HG02840 (cell line): ENCODE measurements at regions not wholly inside any gene's neighbourhood (a gene's known extent, or its start where the extent isn't known, plus 50 kb on each side); places are given as distances from the start of the nearest gene placed in this dataset.
"Not testable (repeated sequence)": the region's sequence is repeated elsewhere in the genome, so short reads cannot be mapped to it uniquely, and the experiment has no call there.

Experiments
- ATAC-seq: cut with Tn5 transposase; IDR thresholded peaks from one replicate; pipeline ENCODE4 v1.9.1; 2021; ENCODE audit warnings: mild to moderate bottlenecking, moderate library complexity, moderate number of reproducible peaks; ENCODE audit not compliant: unreplicated experiment, low FRiP score

DNA sequence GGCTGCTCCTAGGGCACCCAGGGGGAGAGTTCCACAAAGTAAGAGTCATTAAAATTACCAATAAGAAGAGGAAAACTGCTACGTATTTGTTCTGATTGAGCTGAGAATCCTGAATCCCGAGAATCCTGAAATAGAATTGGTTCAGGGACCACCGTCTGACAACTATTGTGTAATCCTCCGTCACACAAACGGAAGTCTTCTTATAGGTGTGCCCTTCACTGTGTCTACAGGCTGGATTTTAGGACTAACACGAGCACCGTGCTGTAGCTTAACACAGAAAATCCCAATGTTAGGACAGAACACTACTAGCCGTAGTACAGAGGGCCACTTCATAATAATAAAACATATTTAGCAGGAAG, 50.6 kb upstream of the RNF182 start:
- no peak for ATAC-seq

DNA sequence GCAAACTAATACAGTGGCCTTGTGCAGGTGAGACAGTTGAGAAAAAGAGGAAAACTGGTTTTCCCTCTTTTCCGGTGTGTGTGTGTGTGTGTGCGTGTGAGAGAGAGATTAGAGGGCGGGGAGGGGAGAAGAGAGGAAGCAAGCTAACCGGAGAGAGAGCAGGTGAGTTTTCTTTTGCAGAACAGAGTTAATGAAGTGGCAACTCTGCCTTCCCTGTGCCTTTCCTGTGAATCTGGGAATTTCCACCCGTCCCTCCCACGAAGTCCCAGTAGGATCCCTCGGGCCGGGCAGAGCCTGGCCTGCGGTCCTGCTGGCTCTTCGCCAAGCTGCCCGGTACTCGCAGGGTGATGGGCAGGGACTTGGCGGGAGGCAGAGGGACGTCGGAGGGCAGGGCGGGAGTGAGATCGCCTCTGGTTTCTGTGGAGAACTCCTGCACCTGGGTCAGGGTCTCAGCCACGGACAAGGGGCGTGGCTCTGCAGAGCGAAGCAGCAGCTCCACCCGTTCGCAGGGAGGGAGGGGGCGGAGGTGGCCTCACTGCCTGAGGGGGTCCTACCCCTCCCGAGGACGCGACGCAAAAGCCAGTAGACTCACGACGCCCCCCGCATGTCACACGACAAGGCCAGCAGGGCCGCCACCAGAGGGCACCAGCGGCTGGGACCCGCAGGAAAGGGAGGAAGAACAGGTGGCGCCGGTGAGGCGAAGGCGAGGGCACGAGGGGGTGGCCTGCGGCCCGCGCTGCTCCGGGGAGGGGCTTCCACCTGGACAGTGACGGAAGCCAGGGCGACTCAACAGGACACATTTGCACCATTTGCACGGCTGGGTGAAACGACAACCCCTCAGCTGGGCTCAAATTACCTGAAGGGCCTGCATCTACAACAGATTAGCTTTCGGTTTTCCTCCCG, 51.2 kb upstream of the RNF182 start:
- peak; percentile 62 for ATAC-seq

DNA sequence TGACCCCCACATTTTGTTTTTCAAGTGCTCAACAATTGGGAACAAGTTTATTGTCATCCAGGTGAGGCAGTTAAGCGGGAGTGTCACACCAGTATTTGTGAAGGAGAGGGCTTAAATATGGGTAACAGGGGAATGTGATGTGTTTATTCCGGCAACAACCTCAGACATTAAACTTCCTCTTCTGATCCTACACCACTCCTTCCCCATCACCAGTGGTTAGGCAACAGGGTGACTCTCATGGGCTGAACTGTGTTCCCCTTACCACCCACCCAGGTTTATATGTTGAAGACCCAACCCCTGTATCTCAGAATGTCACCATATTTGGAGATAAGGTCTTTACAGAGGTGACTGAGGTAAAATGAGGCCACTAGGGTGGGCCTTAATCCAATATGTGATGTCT, 52.1 kb upstream of the RNF182 start:
- ATAC-seq, result no peak

DNA sequence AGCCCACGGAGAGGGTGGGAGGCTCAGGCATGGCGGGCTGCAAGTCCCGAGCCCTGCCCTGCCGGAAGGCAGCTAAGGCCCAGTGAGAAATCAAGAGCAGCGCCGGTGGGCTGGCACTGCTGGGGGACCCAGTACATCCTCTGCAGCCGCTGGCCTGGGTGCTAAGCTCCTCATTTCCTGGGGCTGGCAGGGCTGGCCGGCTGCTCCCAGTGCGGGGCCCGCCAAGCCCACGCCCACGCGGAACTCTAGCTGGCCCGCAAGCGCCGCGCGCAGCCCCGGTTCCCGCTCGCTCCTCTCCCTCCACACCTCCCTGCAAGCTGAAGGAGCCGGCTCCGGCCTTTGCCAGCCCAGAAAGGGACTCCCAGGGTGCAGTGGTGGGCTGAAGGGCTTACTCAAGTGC, 52.7 kb upstream of the RNF182 start:
- ATAC-seq, result not testable (repeated sequence)

DNA sequence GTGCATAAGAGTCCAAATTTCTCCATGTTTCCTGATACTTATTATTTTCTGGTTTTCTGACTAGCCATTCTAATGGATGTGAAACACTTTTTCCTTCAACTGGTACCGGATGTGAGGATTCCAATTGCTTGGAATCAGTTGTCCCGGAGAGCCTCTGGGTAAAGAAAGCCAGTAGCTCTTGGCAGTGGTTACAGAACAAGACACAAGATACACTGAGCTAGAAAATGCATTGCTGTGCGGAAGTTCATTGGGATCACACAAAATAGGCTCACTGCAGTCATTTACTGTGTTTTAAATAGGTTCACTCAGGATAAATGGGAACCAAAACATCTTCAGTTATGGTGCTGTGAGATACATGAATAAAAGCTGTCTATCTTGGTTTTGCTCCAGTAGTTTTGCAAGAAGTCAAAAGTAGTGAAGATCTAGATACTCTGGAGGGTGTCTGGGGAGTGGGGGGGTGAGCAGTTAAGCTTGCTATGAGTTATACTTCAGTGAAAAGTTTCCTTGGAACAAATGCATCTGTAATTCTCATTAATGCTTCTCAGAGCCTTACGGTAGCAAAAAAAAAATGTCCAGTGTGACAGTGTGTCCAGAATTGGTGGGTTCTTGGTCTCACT, 54.4 kb upstream of the RNF182 start:
- ATAC-seq, result no peak

DNA sequence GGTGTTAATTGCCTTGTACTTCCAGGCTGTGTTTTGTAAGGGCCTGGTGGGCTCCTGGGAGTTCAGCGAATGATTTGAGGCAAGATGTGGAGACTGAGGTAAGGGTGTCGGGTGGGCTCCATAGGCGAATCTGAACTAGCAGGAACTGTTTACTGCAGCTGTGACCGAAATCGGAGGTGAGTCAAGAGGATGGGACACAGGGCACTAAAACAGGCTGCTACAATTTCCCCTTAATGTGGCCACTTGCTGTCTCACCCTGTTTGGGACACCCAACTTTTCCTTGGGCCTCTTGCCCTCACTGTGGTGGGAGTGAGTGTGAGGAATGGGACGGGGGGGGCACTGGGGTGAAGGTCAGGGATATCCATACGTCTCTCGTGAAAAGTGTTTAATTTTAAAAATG, 53.9 kb upstream of the MCUR1 start:
- no peak for ATAC-seq

DNA sequence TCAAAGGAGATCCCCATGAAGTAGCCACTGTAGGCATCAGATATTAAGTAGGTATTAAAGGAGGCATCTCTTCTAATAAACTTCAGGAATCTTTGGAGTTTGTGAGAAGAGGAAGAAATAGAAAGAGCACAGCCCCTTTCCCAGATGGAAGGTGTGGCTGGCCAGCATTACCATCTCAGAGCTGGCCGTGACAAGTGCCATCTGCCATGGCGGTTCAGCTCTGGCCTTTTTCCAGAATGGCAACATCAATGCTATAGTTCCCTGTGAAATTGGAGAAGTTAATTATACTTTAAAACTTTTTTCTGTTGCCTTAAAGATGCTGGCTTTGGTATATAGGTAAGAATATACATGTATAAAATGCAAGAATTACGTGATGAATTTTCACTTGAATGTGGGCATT, 51.9 kb upstream of the MCUR1 start:
- no peak for ATAC-seq

DNA sequence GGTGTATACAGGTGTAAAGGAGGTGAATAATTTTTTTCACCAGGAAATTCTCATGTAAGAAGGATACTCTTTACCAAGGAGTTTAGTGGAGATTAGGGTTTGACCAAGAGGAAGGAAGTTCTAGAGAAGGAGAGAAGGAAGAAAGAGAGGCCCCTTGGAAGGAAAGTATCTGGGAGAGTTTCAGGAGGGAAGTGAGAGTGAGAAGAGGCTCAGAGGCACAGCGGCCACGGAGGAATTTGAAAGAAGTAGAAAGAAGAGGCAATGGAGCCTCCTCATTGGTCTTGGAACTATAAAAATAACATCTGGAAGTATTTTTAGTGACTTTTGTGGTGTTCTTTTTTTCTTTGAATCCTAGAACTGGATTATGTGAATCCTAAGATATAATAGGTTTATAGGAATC, 50.8 kb upstream of the MCUR1 start:
- no peak for ATAC-seq

DNA sequence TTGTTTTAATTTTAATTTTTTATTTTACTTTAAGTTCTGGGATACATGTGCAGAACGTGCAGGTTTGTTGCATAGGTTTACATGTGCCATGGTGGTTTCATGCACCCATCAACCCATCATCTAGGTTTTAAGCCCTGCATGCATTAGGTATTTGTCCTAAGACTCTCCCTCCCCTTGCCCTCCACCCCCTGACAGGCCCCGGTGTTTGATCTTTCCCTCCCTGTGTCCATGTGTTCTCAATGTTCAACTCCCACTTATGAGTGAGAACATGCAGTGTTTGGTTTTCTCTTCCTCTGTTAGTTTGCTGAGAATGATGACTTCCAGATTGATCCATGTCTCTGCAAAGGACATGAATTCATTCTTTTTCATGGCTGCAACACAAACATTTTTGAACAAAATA, 50.3 kb upstream of the MCUR1 start:
- ATAC-seq, result not testable (repeated sequence)
